ENCODE measurements at regions not wholly inside any gene's neighbourhood (a gene's known extent, or its start where the extent isn't known, plus 50 kb on each side); places are given as distances from the start of the nearest gene placed in this dataset.

GRCh38 chr15:70558406-70559264, 204.7 kb downstream of the UACA start:
- Mint-ChIP-seq H3K27me3 (ENCODE audit: unreplicated experiment) (peaks cover 3% of the 10 kb centered on the region), H3K36me3 (ENCODE audit: unreplicated experiment) (no peaks in the 10 kb centered on the region), H3K27ac (ENCODE audit: unreplicated experiment) (no peak overlapping the region), H3K4me3 (ENCODE audit: unreplicated experiment) (no peak overlapping the region), H3K9me3 (ENCODE audit: unreplicated experiment) (no peaks in the 10 kb centered on the region), H3K4me1 (ENCODE audit: low read depth, unreplicated experiment) (no peaks in the 10 kb centered on the region)
- no peak for TF ChIP-seq CTCF (IDR thresholded peaks at IDR 0.05; ENCODE audit: partially characterized antibody, unreplicated experiment)
- no peak for DNase-seq

- peaks cover 3% of the 10 kb centered on the region for H3K27me3 Mint-ChIP-seq (ENCODE audit: unreplicated experiment)
- H3K4me3 Mint-ChIP-seq (ENCODE audit: unreplicated experiment) = no peak overlapping the region
- no peaks in the 10 kb centered on the region for H3K36me3 Mint-ChIP-seq (ENCODE audit: unreplicated experiment)
Observed at GRCh38 chr15:70557521-70558258, 205.7 kb downstream of the UACA start.

GRCh38 chr15:70556779-70557178, 206.6 kb downstream of the UACA start:
- H3K4me3 Mint-ChIP-seq (ENCODE audit: unreplicated experiment) = no peak overlapping the region
- peaks cover 3% of the 10 kb centered on the region for H3K36me3 Mint-ChIP-seq (ENCODE audit: unreplicated experiment)
- H3K27ac Mint-ChIP-seq (ENCODE audit: unreplicated experiment) = no peak overlapping the region
- H3K27me3 Mint-ChIP-seq (ENCODE audit: unreplicated experiment) = no peaks in the 10 kb centered on the region
- no peak for TF ChIP-seq CTCF (IDR thresholded peaks at IDR 0.05; ENCODE audit: partially characterized antibody, unreplicated experiment)
- no peaks in the 10 kb centered on the region for H3K9me3 Mint-ChIP-seq (ENCODE audit: unreplicated experiment)
- no peaks in the 10 kb centered on the region for H3K4me1 Mint-ChIP-seq (ENCODE audit: low read depth, unreplicated experiment)
- no peak for DNase-seq

More at GRCh38 chr15:70557521-70558258, 205.7 kb downstream of the UACA start:
- Mint-ChIP-seq H3K9me3 (ENCODE audit: unreplicated experiment) (no peaks in the 10 kb centered on the region), H3K27ac (ENCODE audit: unreplicated experiment) (no peak overlapping the region), H3K4me1 (ENCODE audit: low read depth, unreplicated experiment) (no peaks in the 10 kb centered on the region)
- no peak for TF ChIP-seq CTCF (IDR thresholded peaks at IDR 0.05; ENCODE audit: partially characterized antibody, unreplicated experiment)
- DNase-seq = no peak

GRCh38 chr15:70556151-70556741, 207.1 kb downstream of the UACA start:
- no peak for TF ChIP-seq CTCF (IDR thresholded peaks at IDR 0.05; ENCODE audit: partially characterized antibody, unreplicated experiment)
- Mint-ChIP-seq H3K4me1 (ENCODE audit: low read depth, unreplicated experiment) (no peaks in the 10 kb centered on the region), H3K9me3 (ENCODE audit: unreplicated experiment) (no peaks in the 10 kb centered on the region), H3K4me3 (ENCODE audit: unreplicated experiment) (no peak overlapping the region), H3K36me3 (ENCODE audit: unreplicated experiment) (peaks cover 5% of the 10 kb centered on the region), H3K27ac (ENCODE audit: unreplicated experiment) (no peak overlapping the region), H3K27me3 (ENCODE audit: unreplicated experiment) (no peaks in the 10 kb centered on the region)
- no peak for DNase-seq
